H1 (cell line): ENCODE measurements at regions not wholly inside any gene's neighbourhood (a gene's known extent, or its start where the extent isn't known, plus 50 kb on each side); places are given as distances from the start of the nearest gene placed in this dataset.

Experiments used
- CTCF ChIA-PET: fragments of 300-600 bp; sonication (Branson Sonifier 250); formaldehyde crosslinking; loops from one replicate; lab custom pipeline; 2021; ENCODE audit not compliant: partially characterized antibody; lab: Charles Lee
- POLR2A ChIA-PET: fragments of 300-600 bp; sonication (Branson Sonifier 250); formaldehyde crosslinking; loops from one replicate; lab custom pipeline; 2021; ENCODE audit warnings: inconsistent platforms; ENCODE audit not compliant: partially characterized antibody; lab: Charles Lee
- DNase-seq, 2 experiments: peaks; one replicate each; pipeline versions ENCODE4 v3.0.0 to v3.0.0-alpha.2; 2010 to 2022; ENCODE audit warnings: low spot score in 2 of 2, low read depth in 1 of 2, mixed read lengths in 1 of 2
- FAIRE-seq: peaks from 2 replicates; lab custom pipeline; 2011; peaks lifted over from hg19 to GRCh38; lab: Jason Lieb, UNC
- H2AFZ ChIP-seq: 2 replicates; pipeline ENCODE4 v1.8.1; 2012; ENCODE audit warnings: low read length, inconsistent platforms
- H2AK5ac ChIP-seq: 2 replicates; pipeline ENCODE4 v1.6.1; 2013; ENCODE audit warnings: low read depth, low read length
- H2BK120ac ChIP-seq: replicated peaks from 2 replicates; pipeline ENCODE3; 2013; ENCODE audit warnings: low read depth, low read length, inconsistent platforms
- H2BK12ac ChIP-seq: 2 replicates; pipeline ENCODE4 v1.6.1; 2013; ENCODE audit warnings: low read depth, low read length
- H2BK15ac ChIP-seq: 2 replicates; pipeline ENCODE4 v1.6.1; 2013; ENCODE audit warnings: low read length
- H2BK20ac ChIP-seq: 2 replicates; pipeline ENCODE4 v1.6.1; 2013; ENCODE audit warnings: low read length
- H2BK5ac ChIP-seq: 2 replicates; pipeline ENCODE4 v1.6.1; 2013; ENCODE audit warnings: low read depth, low read length
- H3K14ac ChIP-seq: 2 replicates; pipeline ENCODE4 v1.6.1; 2013; ENCODE audit warnings: inconsistent platforms; ENCODE audit not compliant: insufficient read length
- H3K18ac ChIP-seq: 2 replicates; pipeline ENCODE4 v1.6.1; 2013; ENCODE audit warnings: low read length; ENCODE audit errors: extremely low read depth
- H3K23ac ChIP-seq: 2 replicates; pipeline ENCODE4 v1.6.1; 2013; ENCODE audit warnings: inconsistent platforms; ENCODE audit not compliant: insufficient read length
- H3K23me2 ChIP-seq: 2 replicates; pipeline ENCODE4 v1.6.1; 2013; ENCODE audit warnings: low read depth, low read length
- H3K27ac ChIP-seq: 2 replicates; pipeline ENCODE4 v1.6.1; 2011; ENCODE audit warnings: low read depth, low read length, inconsistent platforms
- H3K27me3 ChIP-seq, 4 experiments: replicated peaks in 1 of 4; 1 replicate in 1 of 4; 2 replicates in 3 of 4; pipeline versions ENCODE4 v1.6.1 to v1.8.1; 2011 to 2013; ENCODE audit warnings: low read length in 3 of 4, mild to moderate bottlenecking in 3 of 4, inconsistent platforms in 2 of 4, mixed read lengths in 2 of 4, moderate library complexity in 1 of 4; ENCODE audit not compliant: control insufficient read depth in 3 of 4, insufficient read depth in 3 of 4; ENCODE audit errors: extremely low read depth in 1 of 4
- H3K36me3 ChIP-seq, 4 experiments: 2 replicates each; pipeline versions ENCODE4 v1.6.1 to v1.8.1; 2011 to 2013; ENCODE audit warnings: mild to moderate bottlenecking in 4 of 4, low read length in 3 of 4, moderate library complexity in 2 of 4, control low read depth in 1 of 4, inconsistent platforms in 1 of 4; ENCODE audit not compliant: insufficient read depth in 4 of 4, control insufficient read depth in 2 of 4
- H3K4ac ChIP-seq: replicated peaks from 2 replicates; pipeline ENCODE3; 2013; ENCODE audit warnings: low read length, low read depth, mixed read lengths, inconsistent platforms; ENCODE audit not compliant: insufficient read length
- H3K4me1 ChIP-seq, 4 experiments: replicated peaks in 1 of 4; 1 replicate in 1 of 4; 2 replicates in 3 of 4; pipeline versions ENCODE4 v1.6.1 to v1.8.1; 2011 to 2013; ENCODE audit warnings: low read length in 3 of 4, inconsistent platforms in 2 of 4, mixed read lengths in 1 of 4; ENCODE audit not compliant: insufficient read depth in 4 of 4, control insufficient read depth in 3 of 4
- H3K4me2 ChIP-seq, 2 experiments: 2 replicates each; pipeline versions ENCODE4 v1.6.1 to v1.8.1; 2011 to 2013; ENCODE audit warnings: low read depth in 2 of 2, low read length in 2 of 2, control low read depth in 1 of 2, inconsistent platforms in 1 of 2, mild to moderate bottlenecking in 1 of 2; ENCODE audit not compliant: insufficient read depth in 1 of 2
- H3K4me3 ChIP-seq, 4 experiments: fragments of 200-600, 300-600 bp in 1 of 4; sonication (generic), shearing (Covaris generic), sonication (Bioruptor Twin) in 1 of 4; 2 replicates each; pipeline versions ENCODE4 v1.5.1 to v1.8.1; 2011 to 2016; ENCODE audit warnings: low read length in 4 of 4, low read depth in 3 of 4, control low read depth in 2 of 4, inconsistent platforms in 2 of 4, mild to moderate bottlenecking in 2 of 4, mixed read lengths in 1 of 4, moderate library complexity in 1 of 4; ENCODE audit not compliant: insufficient read depth in 2 of 4; ENCODE audit errors: extremely low read depth in 1 of 4
- H3K56ac ChIP-seq: replicated peaks from 2 replicates; pipeline ENCODE3; 2013; ENCODE audit warnings: low read depth, mild to moderate bottlenecking, mixed read lengths, low read length, inconsistent platforms; ENCODE audit not compliant: insufficient read length
- H3K79me1 ChIP-seq: 2 replicates; pipeline ENCODE4 v1.6.1; 2013; ENCODE audit warnings: low read depth, low read length, control low read depth
- H3K79me2 ChIP-seq, 2 experiments: 2 replicates each; pipeline versions ENCODE4 v1.6.1 to v1.8.1; 2012 to 2013; ENCODE audit warnings: low read length in 2 of 2, mild to moderate bottlenecking in 2 of 2, inconsistent platforms in 1 of 2; ENCODE audit not compliant: insufficient read depth in 2 of 2, control insufficient read depth in 1 of 2
- H3K9ac ChIP-seq, 4 experiments: replicated peaks in 1 of 4; 1 replicate in 1 of 4; 2 replicates in 3 of 4; pipeline versions ENCODE4 v1.6.1 to v1.8.1; 2011 to 2013; ENCODE audit warnings: low read depth in 3 of 4, low read length in 3 of 4, control low read depth in 2 of 4, mild to moderate bottlenecking in 2 of 4, moderate library complexity in 2 of 4, inconsistent platforms in 1 of 4; ENCODE audit errors: extremely low read depth in 1 of 4
- H3K9me3 ChIP-seq, 2 experiments: 2 replicates each; pipeline versions ENCODE4 v1.6.1 to v1.8.1; 2012 to 2013; ENCODE audit warnings: mild to moderate bottlenecking in 2 of 2, moderate library complexity in 2 of 2, control low read depth in 1 of 2, inconsistent platforms in 1 of 2, low read depth in 1 of 2, low read length in 1 of 2, mixed read lengths in 1 of 2; ENCODE audit not compliant: insufficient read depth in 2 of 2
- H4K20me1 ChIP-seq, 2 experiments: replicated peaks in 1 of 2; 2 replicates each; pipeline versions ENCODE3 to v1.8.1; 2011 to 2013; ENCODE audit warnings: inconsistent platforms in 2 of 2, low read length in 2 of 2, mild to moderate bottlenecking in 1 of 2; ENCODE audit not compliant: insufficient read depth in 2 of 2, control insufficient read depth in 1 of 2
- H4K5ac ChIP-seq: 2 replicates; pipeline ENCODE4 v1.6.1; 2013; ENCODE audit warnings: low read length, low read depth, mixed read lengths, inconsistent platforms; ENCODE audit not compliant: insufficient read length
- H4K8ac ChIP-seq: 2 replicates; pipeline ENCODE4 v1.8.0; 2013; ENCODE audit warnings: mild to moderate bottlenecking, moderate library complexity, low read length, inconsistent platforms; ENCODE audit not compliant: insufficient read depth; ENCODE audit errors: extremely low read depth
- H4K91ac ChIP-seq: replicated peaks from 2 replicates; pipeline ENCODE3; 2013; ENCODE audit warnings: low read length, mixed read lengths, inconsistent platforms; ENCODE audit not compliant: insufficient read length
- ASH2L ChIP-seq: fragments of 200-600, 300-600 bp; sonication (generic); IDR thresholded peaks from one replicate; pipeline ENCODE4 v1.7.1; 2017; ENCODE audit warnings: low read length
- CTBP2 ChIP-seq: IDR thresholded peaks from 2 replicates; pipeline ENCODE4 v1.7.0; 2011; ENCODE audit warnings: borderline replicate concordance, mild to moderate bottlenecking, moderate library complexity, mixed read lengths, low read length; ENCODE audit not compliant: insufficient read depth, insufficient read length
- HDAC2 ChIP-seq, 2 experiments: fragments of 300-600 bp in 1 of 2; sonication (generic) in 1 of 2; IDR thresholded peaks; 2 replicates each; pipeline ENCODE4 v1.6.1; 2011 to 2012; ENCODE audit warnings: low read depth in 2 of 2, low read length in 2 of 2, mild to moderate bottlenecking in 2 of 2, moderate library complexity in 2 of 2, borderline replicate concordance in 1 of 2, inconsistent platforms in 1 of 2
- NANOG ChIP-seq: IDR thresholded peaks from 2 replicates; pipeline ENCODE4 v1.6.1; 2011; ENCODE audit warnings: low read length, low read depth, mild to moderate bottlenecking, inconsistent platforms; ENCODE audit not compliant: insufficient read depth, poor library complexity, severe bottlenecking
- NRF1 ChIP-seq: IDR thresholded peaks from 2 replicates; pipeline ENCODE4 v1.6.1; 2011; ENCODE audit warnings: mild to moderate bottlenecking, low read depth, low read length, improper control_type of control experiment
- SIN3A ChIP-seq, 2 experiments: IDR thresholded peaks in 1 of 2; conservative IDR thresholded peaks in 1 of 2; 2 replicates each; pipeline ENCODE4 v1.6.1; 2011 to 2012; ENCODE audit warnings: low read length in 2 of 2, improper control_type of control experiment in 1 of 2, low read depth in 1 of 2, mild to moderate bottlenecking in 1 of 2
- WGBS, 2 experiments: shearing (Covaris generic) in 1 of 2; methylation state at CpG; one replicate each; pipeline versions ENCODE4 v1.1.6 to v1.1.7; 2013 to 2015; ENCODE audit warnings: low lambda C conversion rate in 2 of 2, mixed read lengths in 2 of 2, inconsistent platforms in 1 of 2, low coverage in 1 of 2, missing lambda C conversion rate in 1 of 2; ENCODE audit not compliant: insufficient replicate concordance in 2 of 2, insufficient coverage in 1 of 2, insufficient read length in 1 of 2; ENCODE audit errors: extremely low coverage in 1 of 2, missing lambda C conversion rate in 1 of 2; 5-methylcytosine and 5-hydroxymethylcytosine counted together

- Histone ChIP-seq H2AFZ (no peak overlapping the region), H2BK12ac (no peak overlapping the region), H3K4me2 (no peak overlapping the region), H2BK15ac (no peak overlapping the region), H3K18ac (no peak overlapping the region), H3K23me2 (no peaks in the 10 kb centered on the region), H3K9me3 (no peaks in the 10 kb centered on the region), H3K79me1 (no peaks in the 10 kb centered on the region), H3K27me3 (no peaks in the 10 kb centered on the region; a peak in 1 of 7 replicates), H3K23ac (no peak overlapping the region), H3K79me2 (no peaks in the 10 kb centered on the region), H3K4me3 (no peak overlapping the region), H3K36me3 (no peaks in the 10 kb centered on the region), H4K8ac (no peak overlapping the region), H3K9ac (no peak overlapping the region), H3K14ac (no peak overlapping the region), H3K56ac (no peak overlapping the region), H3K4ac (no peak overlapping the region), H2BK120ac (no peak overlapping the region), H4K20me1 (no peaks in the 10 kb centered on the region), H4K91ac (no peak overlapping the region), H3K27ac (no peak overlapping the region)
- FAIRE-seq (no peak), DNase-seq (no peak)
- WGBS, 2 experiments, result 100% methylated on average over 1 of the region's 1 CpG; no CpG with 5 or more reads in 1 of the 2 experiments
- no peak for TF ChIP-seq NANOG
- no peak for TF ChIP-seq ASH2L
- no peak for TF ChIP-seq HDAC2 (IDR thresholded peaks at IDR 0.05; ENCODE audit: borderline replicate concordance in 1 of 2, low read depth in 2 of 2, low read length in 2 of 2)
- no peak for TF ChIP-seq NRF1
- TF ChIP-seq SIN3A (conservative IDR thresholded peaks at IDR 0.05 in 1 of 2, IDR thresholded peaks at IDR 0.05 in 1 of 2; ENCODE audit: low read depth in 1 of 2, low read length in 2 of 2), result no peak
- TF ChIP-seq CTBP2, result no peak
- TF ChIP-seq, all 59 proteins: peak for 0
- Histone ChIP-seq H4K5ac (no peak overlapping the region), H2AK5ac (no peak overlapping the region), H2BK20ac (no peak overlapping the region), H2BK5ac (no peak overlapping the region), H3K4me1 (peaks cover 0 to 4% (median 4%) of the 10 kb centered on the region in 4 experiments; a peak in 6 of 7 replicates)
- CTCF ChIA-PET, result no interaction called here
- POLR2A ChIA-PET, result interaction anchor here (0.9 to 1.3 kb wide), 2 partner anchors 50 to 61 kb away, joined by 4 read pairs; partner anchors contain the start of gene GLUL
These were observed 60.2 kb downstream of the GLUL start for GRCh38 chr1:182331387-182331786.
